ENCODE measurements at regions not wholly inside any gene's neighbourhood (a gene's known extent, or its start where the extent isn't known, plus 50 kb on each side); places are given as distances from the start of the nearest gene placed in this dataset.
"Not testable (repeated sequence)": the region's sequence is repeated elsewhere in the genome, so short reads cannot be mapped to it uniquely, and the experiment has no call there.

DNA sequence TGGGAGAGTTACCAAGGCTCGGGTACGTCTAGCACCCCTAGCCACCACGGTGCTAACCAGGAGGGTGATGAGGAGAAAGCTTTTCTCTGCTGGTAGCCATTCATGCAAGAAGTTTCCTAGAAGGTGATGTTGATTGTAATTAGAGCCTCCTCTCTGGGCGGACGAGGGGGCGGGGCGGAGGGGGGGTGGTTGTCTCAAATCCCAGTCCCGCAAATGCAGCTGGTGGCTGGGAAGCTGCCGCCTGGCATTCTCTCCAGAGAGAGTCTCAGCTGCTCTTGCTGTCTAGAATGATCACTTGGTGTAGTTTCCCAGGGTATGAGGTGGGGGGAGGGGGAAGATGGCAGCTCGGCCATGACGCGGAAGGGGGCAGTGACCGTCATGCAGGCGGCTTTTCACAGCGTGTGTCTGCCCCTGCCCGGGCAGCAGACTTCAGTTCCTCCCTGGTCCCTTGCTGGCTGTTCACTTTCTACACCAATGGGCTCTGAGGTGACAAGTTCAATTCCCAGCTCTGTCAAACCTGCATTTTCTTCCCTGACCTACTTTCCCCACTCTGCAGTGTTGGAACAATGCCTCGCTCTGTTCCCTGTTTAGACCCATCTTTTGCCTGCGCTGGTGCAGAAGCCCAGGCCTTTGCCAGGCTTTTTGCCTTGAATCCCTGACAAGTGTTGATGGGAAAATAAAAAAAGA is 61.5 kb upstream of the KLF7 start:
- peak overlapping the region; percentile 89 for H3K27ac ChIP-seq (ENCODE audit: low read depth, low read length)
- peak overlapping the region; percentile 22; the same call in 1 of the 2 replicates for H3K9ac ChIP-seq (ENCODE audit: low read depth, low read length)
- H3K4me3 ChIP-seq (ENCODE audit: low read depth, low read length), result peak overlapping the region; percentile 39
- no peaks in the 10 kb centered on the region for H3K27me3 ChIP-seq (ENCODE audit: control insufficient read depth, insufficient read depth, low read length)
- H3K9me3 ChIP-seq (ENCODE audit: control insufficient read depth, insufficient read depth, low read length), result no peaks in the 10 kb centered on the region
- H3K36me3 ChIP-seq (ENCODE audit: control insufficient read depth, insufficient read depth, low read length), result no peaks in the 10 kb centered on the region
- H3K4me1 ChIP-seq (ENCODE audit: control insufficient read depth, insufficient read depth, low read length), result peaks cover 46% of the 10 kb centered on the region

DNA sequence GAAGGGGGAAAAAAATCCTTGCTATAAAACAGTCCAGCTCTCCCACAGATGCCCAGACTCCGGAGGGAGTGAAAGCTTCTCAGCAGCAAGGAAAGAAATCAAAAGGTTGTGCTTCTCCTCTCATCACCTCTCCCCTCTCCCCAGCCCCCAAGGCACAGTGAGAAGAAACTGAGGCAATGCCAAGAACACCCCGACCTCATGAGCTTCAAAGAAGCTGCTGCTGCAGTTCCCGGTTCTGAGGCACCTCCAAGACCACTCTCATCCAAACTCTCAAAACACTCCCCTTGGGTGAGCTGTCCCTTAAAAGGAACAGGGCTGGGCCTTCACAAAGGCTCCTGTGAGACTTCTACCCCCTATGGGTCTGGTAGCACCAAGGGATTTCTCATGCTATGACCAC is 62.0 kb upstream of the KLF7 start:
- peak overlapping the region; percentile 89 for H3K27ac ChIP-seq (ENCODE audit: low read depth, low read length)
- H3K9me3 ChIP-seq (ENCODE audit: control insufficient read depth, insufficient read depth, low read length), result no peaks in the 10 kb centered on the region
- peaks cover 40% of the 10 kb centered on the region for H3K4me1 ChIP-seq (ENCODE audit: control insufficient read depth, insufficient read depth, low read length)
- no peaks in the 10 kb centered on the region for H3K27me3 ChIP-seq (ENCODE audit: control insufficient read depth, insufficient read depth, low read length)
- H3K9ac ChIP-seq (ENCODE audit: low read depth, low read length), result no peak overlapping the region
- no peaks in the 10 kb centered on the region for H3K36me3 ChIP-seq (ENCODE audit: control insufficient read depth, insufficient read depth, low read length)
- no peak overlapping the region for H3K4me3 ChIP-seq (ENCODE audit: low read depth, low read length)

DNA sequence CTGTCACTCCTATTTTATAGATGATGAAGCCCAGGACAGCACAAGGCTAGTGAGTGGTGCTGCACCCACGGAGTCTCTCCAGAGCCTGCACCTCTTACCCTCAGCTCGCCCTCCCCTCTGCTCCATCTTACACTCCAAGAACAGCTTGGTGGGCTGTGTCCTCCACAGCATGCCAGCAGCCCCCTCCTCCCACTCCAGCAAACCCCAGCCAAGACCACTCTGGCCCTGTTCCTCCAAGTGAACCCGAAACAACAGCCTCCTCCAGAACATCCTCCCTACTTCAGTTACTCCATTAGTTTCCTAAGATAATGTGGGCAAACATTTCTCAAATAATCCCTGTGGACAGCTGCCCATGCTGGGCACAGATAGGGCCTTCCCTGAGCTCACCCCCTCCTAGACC is 62.7 kb upstream of the KLF7 start:
- Histone ChIP-seq H3K9me3 (ENCODE audit: control insufficient read depth, insufficient read depth, low read length) (no peaks in the 10 kb centered on the region), H3K27me3 (ENCODE audit: control insufficient read depth, insufficient read depth, low read length) (no peaks in the 10 kb centered on the region), H3K9ac (ENCODE audit: low read depth, low read length) (no peak overlapping the region), H3K4me1 (ENCODE audit: control insufficient read depth, insufficient read depth, low read length) (peaks cover 36% of the 10 kb centered on the region), H3K36me3 (ENCODE audit: control insufficient read depth, insufficient read depth, low read length) (no peaks in the 10 kb centered on the region), H3K27ac (ENCODE audit: low read depth, low read length) (no peak overlapping the region), H3K4me3 (ENCODE audit: low read depth, low read length) (no peak overlapping the region)

DNA sequence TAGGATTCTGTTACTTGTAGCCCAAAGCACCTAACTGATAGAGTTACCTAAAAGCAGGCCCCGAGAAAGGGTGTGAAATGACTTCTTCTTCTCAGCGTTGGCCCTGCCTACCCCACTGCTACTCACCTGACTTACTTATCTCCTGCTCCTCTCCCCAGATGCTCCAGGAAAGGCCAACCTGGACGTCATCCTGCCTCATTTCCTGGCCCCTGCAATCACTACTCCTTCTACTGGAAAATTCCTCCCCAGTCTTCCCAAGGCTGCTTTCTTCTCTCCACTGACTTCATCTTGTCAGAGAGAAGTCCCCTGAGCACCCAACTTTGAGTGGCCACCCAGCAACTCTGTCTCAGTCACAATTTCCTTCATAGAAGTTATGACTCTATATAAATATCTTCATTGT is 63.4 kb upstream of the KLF7 start:
- no peak overlapping the region for H3K9ac ChIP-seq (ENCODE audit: low read depth, low read length)
- peaks cover 36% of the 10 kb centered on the region for H3K4me1 ChIP-seq (ENCODE audit: control insufficient read depth, insufficient read depth, low read length)
- no peaks in the 10 kb centered on the region for H3K9me3 ChIP-seq (ENCODE audit: control insufficient read depth, insufficient read depth, low read length)
- H3K4me3 ChIP-seq (ENCODE audit: low read depth, low read length), result no peak overlapping the region
- no peaks in the 10 kb centered on the region for H3K27me3 ChIP-seq (ENCODE audit: control insufficient read depth, insufficient read depth, low read length)
- H3K36me3 ChIP-seq (ENCODE audit: control insufficient read depth, insufficient read depth, low read length), result no peaks in the 10 kb centered on the region
- H3K27ac ChIP-seq (ENCODE audit: low read depth, low read length), result no peak overlapping the region

DNA sequence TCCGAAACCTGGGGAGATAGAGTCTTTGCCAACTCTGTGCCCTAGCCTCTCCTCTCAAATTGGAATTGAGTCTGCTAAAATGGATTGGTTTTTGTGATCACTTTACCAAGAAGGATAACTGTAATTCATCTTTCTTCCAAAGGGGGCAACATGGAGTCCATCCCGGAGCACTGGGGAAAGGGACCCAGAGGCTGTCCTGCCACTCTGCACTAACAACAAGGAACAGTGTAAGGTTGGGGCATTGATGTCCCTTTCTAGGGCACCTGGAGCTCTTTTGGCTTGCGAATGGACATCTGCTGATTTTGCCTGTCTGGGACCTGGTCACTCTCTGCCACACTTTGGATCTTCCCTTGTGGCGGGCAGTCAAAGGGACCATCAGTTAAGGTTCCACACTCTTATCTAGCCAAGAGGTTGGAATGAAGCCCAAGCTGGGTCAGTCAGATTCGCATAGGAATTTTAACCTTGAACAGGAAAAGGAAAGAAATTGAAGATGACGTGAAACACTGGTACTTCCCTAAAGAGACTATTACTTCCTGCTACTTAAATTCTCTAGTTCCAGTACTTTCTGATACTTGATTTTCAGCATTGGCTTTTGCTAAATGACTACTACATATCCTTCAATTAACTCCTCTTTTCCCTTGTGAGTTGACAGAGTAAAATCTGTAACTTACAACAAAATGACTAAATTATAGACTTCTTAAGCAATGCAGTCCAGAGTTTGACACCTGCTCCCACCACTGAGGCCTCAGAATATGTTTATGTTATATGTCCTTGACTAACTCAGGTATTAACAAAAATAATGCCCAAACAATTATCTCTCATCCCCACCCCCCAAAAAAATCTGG is 64.7 kb upstream of the KLF7 start:
- Histone ChIP-seq H3K4me1 (ENCODE audit: control insufficient read depth, insufficient read depth, low read length) (peaks cover 24% of the 10 kb centered on the region), H3K27me3 (ENCODE audit: control insufficient read depth, insufficient read depth, low read length) (no peaks in the 10 kb centered on the region)

DNA sequence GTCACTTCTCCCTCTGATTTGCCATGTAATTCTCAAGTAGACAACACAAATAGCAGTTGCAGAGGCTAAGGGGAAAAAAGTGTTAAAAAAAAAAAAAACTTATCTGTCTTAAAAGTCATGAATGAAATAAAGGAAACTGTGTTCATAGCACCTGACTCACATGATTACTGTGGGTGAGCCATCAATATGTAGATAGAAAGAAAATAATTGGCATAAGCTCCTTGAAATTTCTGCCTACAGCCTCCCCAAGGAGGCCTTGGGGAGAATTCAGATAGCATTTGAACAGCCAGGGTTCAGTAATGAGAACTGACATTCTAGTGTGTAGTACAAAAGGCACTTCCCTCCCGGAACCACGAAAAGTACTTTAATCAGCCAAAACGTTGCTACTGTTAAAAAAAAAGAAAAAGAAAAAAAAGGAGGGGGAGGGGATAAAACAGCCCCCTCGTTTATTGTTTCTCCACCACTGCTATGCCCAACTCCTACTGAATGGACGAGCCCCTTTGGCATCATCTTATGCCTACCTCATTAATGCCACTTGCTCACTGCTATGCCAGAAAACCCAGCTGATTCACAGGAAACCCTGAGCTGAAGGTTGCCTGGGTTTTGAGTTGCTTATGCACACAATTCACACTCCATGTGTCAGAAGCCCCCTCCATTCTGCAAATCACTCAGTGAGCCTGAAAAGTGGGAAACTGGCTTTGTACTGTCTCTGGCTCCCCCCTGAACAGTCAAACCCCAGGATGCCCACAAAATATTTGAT is 65.5 kb upstream of the KLF7 start:
- Histone ChIP-seq H3K4me3 (ENCODE audit: low read depth, low read length) (no peak overlapping the region), H3K27ac (ENCODE audit: low read depth, low read length) (no peak overlapping the region), H3K27me3 (ENCODE audit: control insufficient read depth, insufficient read depth, low read length) (no peaks in the 10 kb centered on the region), H3K4me1 (ENCODE audit: control insufficient read depth, insufficient read depth, low read length) (peaks cover 24% of the 10 kb centered on the region), H3K9ac (ENCODE audit: low read depth, low read length) (no peak overlapping the region), H3K36me3 (ENCODE audit: control insufficient read depth, insufficient read depth, low read length) (no peaks in the 10 kb centered on the region), H3K9me3 (ENCODE audit: control insufficient read depth, insufficient read depth, low read length) (no peaks in the 10 kb centered on the region)

More for the DNA sequence above, 64.7 kb upstream of the KLF7 start:
- H3K4me3 ChIP-seq (ENCODE audit: low read depth, low read length), result no peak overlapping the region
- no peaks in the 10 kb centered on the region for H3K9me3 ChIP-seq (ENCODE audit: control insufficient read depth, insufficient read depth, low read length)
- H3K36me3 ChIP-seq (ENCODE audit: control insufficient read depth, insufficient read depth, low read length), result no peaks in the 10 kb centered on the region
- no peak overlapping the region for H3K27ac ChIP-seq (ENCODE audit: low read depth, low read length)
- H3K9ac ChIP-seq (ENCODE audit: low read depth, low read length), result no peak overlapping the region

DNA sequence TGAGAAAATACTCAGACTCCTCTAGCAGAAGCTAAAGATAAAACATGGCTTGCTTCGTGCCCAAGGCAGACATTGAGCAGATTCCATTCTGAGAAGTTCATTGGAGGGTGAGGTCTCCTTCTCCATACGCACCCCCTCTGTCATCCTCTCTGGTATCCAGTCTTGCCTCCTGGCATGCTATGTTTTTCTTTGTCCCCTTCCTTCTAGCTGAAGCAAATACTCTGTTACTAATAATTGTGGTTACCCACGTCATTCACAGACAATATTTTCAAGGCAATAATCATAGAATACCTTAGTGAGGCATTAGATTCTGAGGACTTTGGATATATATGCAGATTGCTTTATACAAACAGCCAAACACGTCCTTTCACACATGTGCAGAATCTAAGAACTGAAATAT is 66.2 kb upstream of the KLF7 start:
- Histone ChIP-seq H3K9me3 (ENCODE audit: control insufficient read depth, insufficient read depth, low read length) (no peaks in the 10 kb centered on the region), H3K4me3 (ENCODE audit: low read depth, low read length) (no peak overlapping the region), H3K27me3 (ENCODE audit: control insufficient read depth, insufficient read depth, low read length) (no peaks in the 10 kb centered on the region), H3K9ac (ENCODE audit: low read depth, low read length) (no peak overlapping the region), H3K36me3 (ENCODE audit: control insufficient read depth, insufficient read depth, low read length) (no peaks in the 10 kb centered on the region), H3K27ac (ENCODE audit: low read depth, low read length) (no peak overlapping the region), H3K4me1 (ENCODE audit: control insufficient read depth, insufficient read depth, low read length) (peaks cover 20% of the 10 kb centered on the region)

DNA sequence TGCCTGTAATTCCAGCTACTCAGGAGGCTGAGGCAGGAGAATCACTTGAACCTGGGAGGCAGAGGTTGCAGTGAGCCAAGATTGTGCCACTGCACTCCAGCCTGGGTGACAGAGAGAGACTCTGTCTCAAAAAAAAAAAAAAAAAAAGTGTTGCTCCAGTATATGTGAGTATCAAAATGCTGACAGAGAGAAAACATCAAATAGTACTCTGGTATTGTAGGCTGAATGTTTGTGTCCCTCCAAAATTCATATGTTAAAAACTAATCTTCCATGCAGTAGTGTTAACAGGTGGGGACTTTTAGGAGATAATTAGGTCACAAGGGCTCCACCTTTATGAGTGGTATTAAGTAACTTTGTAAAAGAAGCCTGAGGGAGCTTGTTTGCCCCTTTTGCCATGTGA is 67.4 kb upstream of the KLF7 start:
- not testable (repeated sequence) for H3K27ac ChIP-seq (ENCODE audit: low read depth, low read length); H3K36me3 ChIP-seq (ENCODE audit: control insufficient read depth, insufficient read depth, low read length); H3K9ac ChIP-seq (ENCODE audit: low read depth, low read length); H3K27me3 ChIP-seq (ENCODE audit: control insufficient read depth, insufficient read depth, low read length); H3K4me3 ChIP-seq (ENCODE audit: low read depth, low read length); H3K9me3 ChIP-seq (ENCODE audit: control insufficient read depth, insufficient read depth, low read length)
- H3K4me1 ChIP-seq (ENCODE audit: control insufficient read depth, insufficient read depth, low read length), result peaks cover 13% of the 10 kb centered on the region; the same call in 1 of the 2 replicates

DNA sequence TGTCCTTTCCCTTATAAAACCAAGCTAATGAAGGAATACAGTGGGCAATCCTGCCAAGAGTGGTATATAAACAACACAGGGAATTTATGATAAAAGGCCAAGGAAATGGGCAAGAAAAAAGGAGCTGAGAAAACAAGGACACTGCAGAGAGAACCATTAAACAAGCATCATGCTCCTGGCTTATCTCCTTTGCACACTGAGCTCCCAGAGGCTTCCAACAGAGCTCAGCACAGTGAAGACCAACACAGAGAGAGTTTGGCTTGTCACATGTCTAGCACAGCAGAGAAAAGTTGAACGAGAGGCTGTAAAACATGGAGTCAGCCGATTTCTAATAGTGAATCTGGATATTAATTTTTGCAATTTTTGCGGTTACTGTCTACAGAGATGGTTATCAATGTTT is 68.0 kb upstream of the KLF7 start:
- Histone ChIP-seq H3K4me3 (ENCODE audit: low read depth, low read length) (no peak overlapping the region), H3K9ac (ENCODE audit: low read depth, low read length) (no peak overlapping the region), H3K27ac (ENCODE audit: low read depth, low read length) (no peak overlapping the region), H3K4me1 (ENCODE audit: control insufficient read depth, insufficient read depth, low read length) (peaks cover 13% of the 10 kb centered on the region; the same call in 1 of the 2 replicates), H3K9me3 (ENCODE audit: control insufficient read depth, insufficient read depth, low read length) (no peaks in the 10 kb centered on the region), H3K27me3 (ENCODE audit: control insufficient read depth, insufficient read depth, low read length) (no peaks in the 10 kb centered on the region), H3K36me3 (ENCODE audit: control insufficient read depth, insufficient read depth, low read length) (no peaks in the 10 kb centered on the region)

DNA sequence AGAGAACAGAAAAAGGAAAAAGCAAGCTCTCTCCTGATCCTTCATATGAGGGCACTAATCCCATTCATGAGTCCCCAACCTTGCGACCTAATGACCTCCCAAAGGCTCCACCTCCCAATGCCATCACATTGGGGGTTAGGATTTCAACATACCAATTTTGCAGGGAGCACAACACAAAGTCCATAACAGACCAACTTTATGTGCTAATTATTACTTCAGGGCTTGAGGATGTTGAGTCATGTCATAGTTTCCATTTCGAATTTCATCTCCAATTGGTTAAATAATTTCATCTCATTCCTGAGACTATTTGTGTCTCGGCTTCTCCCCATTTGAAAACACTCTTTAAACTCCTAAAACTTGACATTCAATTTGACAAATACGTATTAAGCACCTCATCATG is 69.9 kb upstream of the KLF7 start:
- H3K4me1 ChIP-seq (ENCODE audit: control insufficient read depth, insufficient read depth, low read length), result peaks cover 10% of the 10 kb centered on the region
- H3K36me3 ChIP-seq (ENCODE audit: control insufficient read depth, insufficient read depth, low read length), result no peaks in the 10 kb centered on the region
- no peaks in the 10 kb centered on the region for H3K9me3 ChIP-seq (ENCODE audit: control insufficient read depth, insufficient read depth, low read length)
- no peaks in the 10 kb centered on the region for H3K27me3 ChIP-seq (ENCODE audit: control insufficient read depth, insufficient read depth, low read length)
- no peak overlapping the region for H3K4me3 ChIP-seq (ENCODE audit: low read depth, low read length)
- H3K27ac ChIP-seq (ENCODE audit: low read depth, low read length), result peak overlapping the region; percentile 4
- H3K9ac ChIP-seq (ENCODE audit: low read depth, low read length), result no peak overlapping the region

All from HUES48 (cell line).